CD8-positive, alpha-beta memory T cell (primary cell): ENCODE measurements at regions not wholly inside any gene's neighbourhood (a gene's known extent, or its start where the extent isn't known, plus 50 kb on each side); places are given as distances from the start of the nearest gene placed in this dataset.
"Not testable (repeated sequence)": the region's sequence is repeated elsewhere in the genome, so short reads cannot be mapped to it uniquely, and the experiment has no call there.

ENCODE experiments used
- CTCF ChIA-PET: fragments of 350-600 bp; sonication (Branson Sonifier 250); formaldehyde crosslinking; loops from one replicate; lab custom pipeline; 2021; ENCODE audit warnings: antibody characterized with exemption; lab: Charles Lee
- POLR2A ChIA-PET: fragments of 350-600 bp; sonication (Branson Sonifier 250); formaldehyde crosslinking; loops from one replicate; lab custom pipeline; 2021; ENCODE audit warnings: antibody characterized with exemption; lab: Charles Lee
- DNase-seq, 5 donors: peaks; one replicate each; pipeline versions ENCODE4 v3.0.0 to v3.0.0-alpha.2; 2020 to 2022; ENCODE audit warnings: mixed read lengths in 1 of 5
- H3K27ac ChIP-seq: one replicate; pipeline ENCODE4 v1.7.0; 2013; ENCODE audit warnings: low read depth, mild to moderate bottlenecking, low read length, moderate library complexity
- H3K27me3 ChIP-seq: 2 replicates; pipeline ENCODE4 v1.7.0; 2013; ENCODE audit warnings: low read length, mild to moderate bottlenecking; ENCODE audit not compliant: insufficient read depth, poor library complexity, severe bottlenecking
- H3K36me3 ChIP-seq: 2 replicates; pipeline ENCODE4 v1.7.0; 2013; ENCODE audit warnings: mild to moderate bottlenecking, low read length, moderate library complexity; ENCODE audit not compliant: insufficient read depth
- H3K4me1 ChIP-seq: 2 replicates; pipeline ENCODE4 v1.7.0; 2013; ENCODE audit warnings: mild to moderate bottlenecking, low read length, moderate library complexity; ENCODE audit not compliant: insufficient read depth
- H3K4me3 ChIP-seq: 2 replicates; pipeline ENCODE4 v1.7.0; 2013; ENCODE audit warnings: mild to moderate bottlenecking, low read length
- H3K9me3 ChIP-seq: 2 replicates; pipeline ENCODE4 v1.7.0; 2013; ENCODE audit warnings: mild to moderate bottlenecking, low read length
- H3K27ac Mint-ChIP-seq, 8 donors: one replicate each; pipeline ENCODE4 v1.8.0; 2020 to 2021; ENCODE audit warnings: mixed read lengths in 8 of 8, mild to moderate bottlenecking in 6 of 8, inconsistent platforms in 3 of 8, moderate library complexity in 3 of 8
- H3K27me3 Mint-ChIP-seq, 2 donors: one replicate each; pipeline ENCODE4 v1.8.0; 2020 to 2021; ENCODE audit warnings: mixed read lengths in 2 of 2, mild to moderate bottlenecking in 1 of 2, moderate library complexity in 1 of 2
- H3K36me3 Mint-ChIP-seq, 3 donors: one replicate each; pipeline ENCODE4 v1.8.0; 2020 to 2021; ENCODE audit warnings: mixed read lengths in 3 of 3, inconsistent platforms in 1 of 3, mild to moderate bottlenecking in 1 of 3
- H3K4me1 Mint-ChIP-seq, 3 donors: one replicate each; pipeline ENCODE4 v1.8.0; 2020 to 2021; ENCODE audit warnings: mixed read lengths in 3 of 3, inconsistent platforms in 1 of 3, mild to moderate bottlenecking in 1 of 3
- H3K4me3 Mint-ChIP-seq, 7 donors: one replicate each; pipeline ENCODE4 v1.8.0; 2020 to 2021; ENCODE audit warnings: mixed read lengths in 7 of 7, mild to moderate bottlenecking in 6 of 7, moderate library complexity in 4 of 7, inconsistent platforms in 2 of 7
- H3K9me3 Mint-ChIP-seq, 5 donors: one replicate each; pipeline ENCODE4 v1.8.0; 2020 to 2022; ENCODE audit warnings: mixed read lengths in 5 of 5, mild to moderate bottlenecking in 3 of 5, moderate library complexity in 2 of 5, inconsistent platforms in 1 of 5

- ChIA-PET CTCF (no interaction called here), POLR2A (no interaction called here)
- no peak overlapping the region for H3K4me3 Mint-ChIP-seq
- no peaks in the 10 kb centered on the region for H3K9me3 ChIP-seq
- H3K36me3 ChIP-seq = no peaks in the 10 kb centered on the region
- no peak overlapping the region for H3K4me3 ChIP-seq
- no peaks in the 10 kb centered on the region for H3K4me1 Mint-ChIP-seq
- H3K27ac ChIP-seq = no peak overlapping the region
- no peaks in the 10 kb centered on the region for H3K36me3 Mint-ChIP-seq
- H3K27me3 ChIP-seq = no peaks in the 10 kb centered on the region
- peaks cover 0 to 3% (median 0%) of the 10 kb centered on the region in 5 donors for H3K9me3 Mint-ChIP-seq
- no peak for DNase-seq
- H3K27ac Mint-ChIP-seq = no peak overlapping the region
- no peaks in the 10 kb centered on the region for H3K4me1 ChIP-seq
- peaks cover 3 to 7% of the 10 kb centered on the region in 2 donors for H3K27me3 Mint-ChIP-seq
Measured at GRCh38 chr3:70631716-70632307, 319.4 kb upstream of the MDFIC2 start.

- no peaks in the 10 kb centered on the region for H3K9me3 Mint-ChIP-seq
- POLR2A ChIA-PET = no interaction called here
- H3K36me3 ChIP-seq = no peaks in the 10 kb centered on the region
- H3K27me3 ChIP-seq = no peaks in the 10 kb centered on the region
- CTCF ChIA-PET = interaction anchor here (0.7 kb wide), 1 partner anchor 540 kb away, joined by 3 read pairs; no protein-coding TSS in a partner anchor
- no peak overlapping the region for H3K27ac ChIP-seq
- H3K9me3 ChIP-seq = no peaks in the 10 kb centered on the region
- no peaks in the 10 kb centered on the region for H3K4me1 ChIP-seq
- no peak overlapping the region for H3K4me3 Mint-ChIP-seq
- no peaks in the 10 kb centered on the region for H3K36me3 Mint-ChIP-seq
- DNase-seq = no peak
- H3K4me3 ChIP-seq = no peak overlapping the region
- peaks cover 5 to 17% of the 10 kb centered on the region in 2 donors for H3K27me3 Mint-ChIP-seq
- H3K4me1 Mint-ChIP-seq = no peaks in the 10 kb centered on the region
- peak overlapping the region in 1 of 8 donors; percentile 58 for H3K27ac Mint-ChIP-seq
Measured at GRCh38 chr3:70621451-70621850, 309.0 kb upstream of the MDFIC2 start.

- no peaks in the 10 kb centered on the region for H3K9me3 Mint-ChIP-seq
- POLR2A ChIA-PET = no interaction called here
- peak overlapping the region in 1 of 8 donors; percentile 58 for H3K27ac Mint-ChIP-seq
- Histone ChIP-seq H3K27ac (no peak overlapping the region), H3K27me3 (no peaks in the 10 kb centered on the region), H3K36me3 (no peaks in the 10 kb centered on the region), H3K4me1 (no peaks in the 10 kb centered on the region), H3K9me3 (no peaks in the 10 kb centered on the region), H3K4me3 (no peak overlapping the region)
- no peak for DNase-seq
- H3K4me3 Mint-ChIP-seq = no peak overlapping the region
- H3K36me3 Mint-ChIP-seq = no peaks in the 10 kb centered on the region
- peaks cover 6 to 17% of the 10 kb centered on the region in 2 donors for H3K27me3 Mint-ChIP-seq
- no peaks in the 10 kb centered on the region for H3K4me1 Mint-ChIP-seq
- CTCF ChIA-PET = interaction anchor here (0.7 kb wide), 1 partner anchor 541 kb away, joined by 3 read pairs; no protein-coding TSS in a partner anchor
Measured at GRCh38 chr3:70620956-70621355, 308.5 kb upstream of the MDFIC2 start.

GRCh38 chr3:70620367-70620766 is 307.9 kb upstream of the MDFIC2 start:
- no peak overlapping the region for H3K27ac ChIP-seq
- peaks cover 7 to 21% of the 10 kb centered on the region in 2 donors for H3K27me3 Mint-ChIP-seq
- H3K4me3 ChIP-seq = no peak overlapping the region
- CTCF ChIA-PET = no interaction called here
- no peaks in the 10 kb centered on the region for H3K4me1 Mint-ChIP-seq
- no peaks in the 10 kb centered on the region for H3K27me3 ChIP-seq
- no peak overlapping the region for H3K27ac Mint-ChIP-seq
- no peaks in the 10 kb centered on the region for H3K9me3 Mint-ChIP-seq
- no peaks in the 10 kb centered on the region for H3K9me3 ChIP-seq
- DNase-seq = no peak
- H3K36me3 Mint-ChIP-seq = no peaks in the 10 kb centered on the region
- H3K4me3 Mint-ChIP-seq = no peak overlapping the region
- no peaks in the 10 kb centered on the region for H3K4me1 ChIP-seq
- H3K36me3 ChIP-seq = no peaks in the 10 kb centered on the region
- POLR2A ChIA-PET = no interaction called here

- H3K27ac Mint-ChIP-seq = no peak overlapping the region
- no peaks in the 10 kb centered on the region for H3K9me3 Mint-ChIP-seq
- H3K4me3 Mint-ChIP-seq = no peak overlapping the region
- CTCF ChIA-PET = no interaction called here
- no peaks in the 10 kb centered on the region for H3K36me3 Mint-ChIP-seq
- no peaks in the 10 kb centered on the region for H3K4me1 Mint-ChIP-seq
- H3K27ac ChIP-seq = no peak overlapping the region
- H3K27me3 Mint-ChIP-seq = peaks cover 6 to 27% of the 10 kb centered on the region in 2 donors
- H3K27me3 ChIP-seq = no peaks in the 10 kb centered on the region
- POLR2A ChIA-PET = no interaction called here
- no peaks in the 10 kb centered on the region for H3K9me3 ChIP-seq
- H3K4me3 ChIP-seq = no peak overlapping the region
- no peaks in the 10 kb centered on the region for H3K4me1 ChIP-seq
- H3K36me3 ChIP-seq = no peaks in the 10 kb centered on the region
- no peak for DNase-seq
Measured at GRCh38 chr3:70618151-70618550, 305.7 kb upstream of the MDFIC2 start.

- H3K4me3 ChIP-seq, H3K4me3 Mint-ChIP-seq, H3K36me3 ChIP-seq, H3K27ac ChIP-seq, H3K36me3 Mint-ChIP-seq, H3K4me1 ChIP-seq, H3K27ac Mint-ChIP-seq, H3K27me3 ChIP-seq, H3K9me3 Mint-ChIP-seq, H3K9me3 ChIP-seq, CTCF ChIA-PET, DNase-seq, POLR2A ChIA-PET, H3K4me1 Mint-ChIP-seq: not testable (repeated sequence)
- H3K27me3 Mint-ChIP-seq = peaks cover 6 to 27% of the 10 kb centered on the region in 2 donors
Measured at GRCh38 chr3:70617349-70617748, 304.9 kb upstream of the MDFIC2 start.

- ChIA-PET CTCF (no interaction called here), POLR2A (no interaction called here)
- Mint-ChIP-seq H3K36me3 (no peaks in the 10 kb centered on the region), H3K4me3 (no peak overlapping the region), H3K9me3 (no peaks in the 10 kb centered on the region), H3K27ac (no peak overlapping the region), H3K4me1 (no peaks in the 10 kb centered on the region), H3K27me3 (peaks cover 6 to 22% of the 10 kb centered on the region in 2 donors)
- Histone ChIP-seq H3K27me3 (no peaks in the 10 kb centered on the region), H3K4me3 (no peak overlapping the region), H3K27ac (no peak overlapping the region), H3K36me3 (no peaks in the 10 kb centered on the region), H3K9me3 (no peaks in the 10 kb centered on the region), H3K4me1 (no peaks in the 10 kb centered on the region)
- DNase-seq = no peak
Measured at GRCh38 chr3:70615286-70615685, 302.8 kb upstream of the MDFIC2 start.

- Mint-ChIP-seq H3K36me3 (no peaks in the 10 kb centered on the region), H3K9me3 (no peaks in the 10 kb centered on the region), H3K4me1 (no peaks in the 10 kb centered on the region), H3K27me3 (peaks cover 6 to 19% of the 10 kb centered on the region in 2 donors), H3K27ac (no peak overlapping the region), H3K4me3 (no peak overlapping the region)
- DNase-seq = no peak
- Histone ChIP-seq H3K27me3 (no peaks in the 10 kb centered on the region), H3K9me3 (no peaks in the 10 kb centered on the region), H3K4me1 (no peaks in the 10 kb centered on the region), H3K36me3 (no peaks in the 10 kb centered on the region), H3K27ac (no peak overlapping the region), H3K4me3 (no peak overlapping the region)
- POLR2A ChIA-PET = no interaction called here
- CTCF ChIA-PET = no interaction called here
Measured at GRCh38 chr3:70614111-70614510, 301.7 kb upstream of the MDFIC2 start.
